Trophoblast cell (in vitro differentiated cells and primary cell): ENCODE measurements at regions not wholly inside any gene's neighbourhood (a gene's known extent, or its start where the extent isn't known, plus 50 kb on each side); places are given as distances from the start of the nearest gene placed in this dataset.
"Not testable (repeated sequence)": the region's sequence is repeated elsewhere in the genome, so short reads cannot be mapped to it uniquely, and the experiment has no call there.

ENCODE experiments used
- DNase-seq, 2 donors: peaks; one replicate each; pipeline ENCODE4 v3.0.0-alpha.2; 2016
- H2AFZ ChIP-seq: 2 replicates; pipeline ENCODE4 v1.6.1; 2013; ENCODE audit warnings: low read length, moderate library complexity, mild to moderate bottlenecking; ENCODE audit not compliant: insufficient read depth, poor library complexity
- H2AK5ac ChIP-seq: 2 replicates; pipeline ENCODE4 v1.6.1; 2013; ENCODE audit warnings: mild to moderate bottlenecking, low read length
- H2BK120ac ChIP-seq: 2 replicates; pipeline ENCODE4 v1.6.1; 2013; ENCODE audit warnings: low read length, mild to moderate bottlenecking, moderate library complexity; ENCODE audit not compliant: insufficient read depth, poor library complexity
- H2BK12ac ChIP-seq: 2 replicates; pipeline ENCODE4 v1.6.1; 2013; ENCODE audit warnings: mild to moderate bottlenecking, low read length, moderate library complexity
- H2BK5ac ChIP-seq: 2 replicates; pipeline ENCODE4 v1.6.1; 2013; ENCODE audit warnings: low read length, low read depth, moderate library complexity, mild to moderate bottlenecking; ENCODE audit not compliant: poor library complexity
- H3K14ac ChIP-seq: 2 replicates; pipeline ENCODE4 v1.6.1; 2013; ENCODE audit warnings: mild to moderate bottlenecking, low read length
- H3K18ac ChIP-seq: 2 replicates; pipeline ENCODE4 v1.6.1; 2013; ENCODE audit warnings: mild to moderate bottlenecking, low read length
- H3K23ac ChIP-seq: 2 replicates; pipeline ENCODE4 v1.6.1; 2013; ENCODE audit warnings: low read length
- H3K27ac ChIP-seq: 2 replicates; pipeline ENCODE4 v1.5.1; 2013; ENCODE audit warnings: low read depth, mild to moderate bottlenecking, inconsistent platforms, low read length, moderate library complexity
- H3K27me3 ChIP-seq: 2 replicates; pipeline ENCODE4 v1.6.1; 2013; ENCODE audit warnings: inconsistent platforms, mild to moderate bottlenecking, low read length, moderate library complexity; ENCODE audit not compliant: insufficient read depth
- H3K36me3 ChIP-seq, 2 experiments: 1 replicate in 1 of 2; 2 replicates in 1 of 2; pipeline ENCODE4 v1.6.1; 2013; ENCODE audit warnings: low read length in 2 of 2, mild to moderate bottlenecking in 2 of 2, moderate library complexity in 1 of 2; ENCODE audit not compliant: insufficient read depth in 2 of 2, control insufficient read depth in 1 of 2
- H3K4ac ChIP-seq: 2 replicates; pipeline ENCODE4 v1.6.1; 2013; ENCODE audit warnings: low read depth, mild to moderate bottlenecking, low read length, moderate library complexity
- H3K4me1 ChIP-seq, 2 experiments: 1 replicate in 1 of 2; 2 replicates in 1 of 2; pipeline ENCODE4 v1.6.1; 2013; ENCODE audit warnings: low read length in 2 of 2, mild to moderate bottlenecking in 2 of 2, moderate library complexity in 1 of 2; ENCODE audit not compliant: insufficient read depth in 2 of 2, control insufficient read depth in 1 of 2
- H3K4me2 ChIP-seq: 2 replicates; pipeline ENCODE4 v1.6.1; 2013; ENCODE audit warnings: inconsistent platforms, mild to moderate bottlenecking, low read length, moderate library complexity
- H3K4me3 ChIP-seq: 2 replicates; pipeline ENCODE4 v1.5.1; 2013; ENCODE audit warnings: mild to moderate bottlenecking, low read depth, low read length, inconsistent platforms
- H3K79me1 ChIP-seq: one replicate; pipeline ENCODE4 v1.6.1; 2013; ENCODE audit warnings: low read length
- H3K79me2 ChIP-seq: 2 replicates; pipeline ENCODE4 v1.6.1; 2013; ENCODE audit warnings: low read length, mild to moderate bottlenecking; ENCODE audit not compliant: control insufficient read depth, insufficient read depth, poor library complexity
- H3K9ac ChIP-seq: 2 replicates; pipeline ENCODE4 v1.6.1; 2013; ENCODE audit warnings: mild to moderate bottlenecking, low read length
- H3K9me3 ChIP-seq: 2 replicates; pipeline ENCODE4 v1.6.1; 2013; ENCODE audit warnings: low read depth, mild to moderate bottlenecking, control low read depth, inconsistent platforms, low read length; ENCODE audit not compliant: insufficient read depth
- H4K12ac ChIP-seq: 2 replicates; pipeline ENCODE4 v1.6.1; 2013; ENCODE audit warnings: low read depth, mild to moderate bottlenecking, low read length, moderate library complexity
- H4K8ac ChIP-seq: 2 replicates; pipeline ENCODE4 v1.6.1; 2013; ENCODE audit warnings: low read depth, mild to moderate bottlenecking, low read length, moderate library complexity
- H4K91ac ChIP-seq: one replicate; pipeline ENCODE4 v1.6.1; 2013; ENCODE audit warnings: low read depth, mild to moderate bottlenecking, low read length, moderate library complexity
- WGBS: extraction: QIAGEN DNeasy Blood & Tissue Kit; methylation state at CpG from one replicate; pipeline ENCODE4 v1.1.7; 2013; ENCODE audit warnings: missing lambda C conversion rate; ENCODE audit not compliant: insufficient read length, insufficient coverage; ENCODE audit errors: extremely low coverage; 5-methylcytosine and 5-hydroxymethylcytosine counted together

- Histone ChIP-seq H3K23ac (no peak overlapping the region), H4K91ac (no peak overlapping the region), H2AK5ac (no peak overlapping the region), H4K8ac (no peak overlapping the region), H3K79me2 (no peaks in the 10 kb centered on the region), H3K4me3 (no peak overlapping the region), H3K9me3 (peaks cover 4% of the 10 kb centered on the region), H3K4ac (no peak overlapping the region), H3K18ac (no peak overlapping the region), H2BK5ac (no peak overlapping the region), H2BK12ac (no peak overlapping the region), H3K9ac (no peak overlapping the region), H3K4me2 (no peak overlapping the region), H3K36me3 (no peaks in the 10 kb centered on the region), H3K27ac (no peak overlapping the region), H3K79me1 (no peaks in the 10 kb centered on the region), H3K27me3 (no peaks in the 10 kb centered on the region), H3K14ac (no peak overlapping the region), H4K12ac (no peak overlapping the region), H2AFZ (no peak overlapping the region), H2BK120ac (no peak overlapping the region), H3K4me1 (no peaks in the 10 kb centered on the region)
- DNase-seq = no peak
- no CpG with 5 or more reads among the region's 1 CpG for WGBS
Measured at GRCh38 chr5:120823328-120823727, 359.2 kb downstream of the PRR16 start.

GRCh38 chr5:120831646-120832045, 367.5 kb downstream of the PRR16 start:
- not testable (repeated sequence) for H2BK120ac ChIP-seq, H2BK12ac ChIP-seq, H3K4me2 ChIP-seq, DNase-seq, H3K18ac ChIP-seq, H3K4ac ChIP-seq, H3K27me3 ChIP-seq, H3K4me1 ChIP-seq, H3K23ac ChIP-seq, H4K12ac ChIP-seq, H3K9me3 ChIP-seq, H4K8ac ChIP-seq, H2AFZ ChIP-seq, H3K79me2 ChIP-seq, H3K27ac ChIP-seq, H3K4me3 ChIP-seq, H3K79me1 ChIP-seq, H3K14ac ChIP-seq, H2BK5ac ChIP-seq, H3K36me3 ChIP-seq, H3K9ac ChIP-seq, H4K91ac ChIP-seq, H2AK5ac ChIP-seq
- WGBS = no CpG with 5 or more reads among the region's 13 CpGs

GRCh38 chr5:120841830-120842229, 377.7 kb downstream of the PRR16 start:
- H4K8ac ChIP-seq = no peak overlapping the region
- no peaks in the 10 kb centered on the region for H3K4me1 ChIP-seq
- H3K79me2 ChIP-seq = no peaks in the 10 kb centered on the region
- no peak overlapping the region for H3K23ac ChIP-seq
- no peak overlapping the region for H3K14ac ChIP-seq
- no peak overlapping the region for H4K12ac ChIP-seq
- H2AFZ ChIP-seq = no peak overlapping the region
- no peak overlapping the region for H3K4me3 ChIP-seq
- no peaks in the 10 kb centered on the region for H3K36me3 ChIP-seq
- H2BK12ac ChIP-seq = no peak overlapping the region
- H3K9me3 ChIP-seq = no peaks in the 10 kb centered on the region
- no peak overlapping the region for H3K4ac ChIP-seq
- no peak overlapping the region for H4K91ac ChIP-seq
- H3K4me2 ChIP-seq = no peak overlapping the region
- no peak overlapping the region for H2BK120ac ChIP-seq
- DNase-seq = no peak
- no peak overlapping the region for H3K18ac ChIP-seq
- no peak overlapping the region for H3K9ac ChIP-seq
- no peak overlapping the region for H2BK5ac ChIP-seq
- H3K79me1 ChIP-seq = no peaks in the 10 kb centered on the region
- no peak overlapping the region for H2AK5ac ChIP-seq
- no peak overlapping the region for H3K27ac ChIP-seq
- H3K27me3 ChIP-seq = no peaks in the 10 kb centered on the region

GRCh38 chr5:120843390-120843980, 379.4 kb downstream of the PRR16 start:
- no peaks in the 10 kb centered on the region for H3K27me3 ChIP-seq
- no peak overlapping the region for H3K4ac ChIP-seq

More at GRCh38 chr5:120843390-120843980, 379.4 kb downstream of the PRR16 start:
- no peak overlapping the region for H4K91ac ChIP-seq
- no peak overlapping the region for H3K23ac ChIP-seq
- H2BK12ac ChIP-seq = no peak overlapping the region
- H3K4me2 ChIP-seq = no peak overlapping the region
- H3K9ac ChIP-seq = no peak overlapping the region
- H3K27ac ChIP-seq = no peak overlapping the region
- H3K14ac ChIP-seq = no peak overlapping the region
- no peak overlapping the region for H2AK5ac ChIP-seq
- H3K4me1 ChIP-seq = no peaks in the 10 kb centered on the region
- no peaks in the 10 kb centered on the region for H3K79me2 ChIP-seq
- H2BK120ac ChIP-seq = no peak overlapping the region
- no CpG with 5 or more reads among the region's 3 CpGs for WGBS
- H3K9me3 ChIP-seq = no peaks in the 10 kb centered on the region
- H4K12ac ChIP-seq = no peak overlapping the region
- DNase-seq = no peak
- H3K18ac ChIP-seq = no peak overlapping the region
- no peak overlapping the region for H3K4me3 ChIP-seq
- no peaks in the 10 kb centered on the region for H3K36me3 ChIP-seq
- H2AFZ ChIP-seq = no peak overlapping the region
- no peak overlapping the region for H2BK5ac ChIP-seq
- H3K79me1 ChIP-seq = no peaks in the 10 kb centered on the region
- H4K8ac ChIP-seq = no peak overlapping the region
